Stomach (tissue), 8 donors: ENCODE measurements at regions not wholly inside any gene's neighbourhood (a gene's known extent, or its start where the extent isn't known, plus 50 kb on each side); places are given as distances from the start of the nearest gene placed in this dataset.

Experiments used
- DNase-seq, 2 donors: peaks; one replicate each; pipeline versions ENCODE4 v3.0.0 to v3.0.0-alpha.2; 2013 to 2019
- H3K27ac ChIP-seq, 5 donors: fragments of 200-600 bp in 4 of 5; sonication (generic) in 4 of 5; one replicate each; pipeline ENCODE4 v1.5.1; 2013 to 2019; ENCODE audit warnings: mild to moderate bottlenecking in 1 of 5, moderate library complexity in 1 of 5
- H3K27me3 ChIP-seq, 3 donors: fragments of 200-600 bp; sonication (generic); one replicate each; pipeline ENCODE4 v1.5.1; 2017 to 2019; ENCODE audit warnings: mixed run types in 1 of 3
- H3K36me3 ChIP-seq, 4 donors: fragments of 200-600 bp; sonication (generic); 1 replicate in 3 of 4; 2 replicates in 1 of 4; pipeline ENCODE4 v1.5.1; 2016 to 2019
- H3K4me1 ChIP-seq, 4 donors: fragments of 200-600 bp; sonication (generic); one replicate each; pipeline ENCODE4 v1.5.1; 2016 to 2019
- H3K4me3 ChIP-seq, 4 donors: fragments of 200-600 bp; sonication (generic) in 3 of 4; one replicate each; pipeline ENCODE4 v1.5.1; 2016 to 2019; ENCODE audit warnings: mild to moderate bottlenecking in 1 of 4
- H3K9me3 ChIP-seq, 4 donors: fragments of 200-600 bp; sonication (generic); one replicate each; pipeline ENCODE4 v1.5.1; 2016 to 2019
- CTCF ChIP-seq, 7 experiments: fragments of 450-650 bp in 4 of 7; fragments of 200-600 bp in 3 of 7; sonication (generic) in 3 of 7; IDR thresholded peaks; one replicate each; pipeline ENCODE4 v1.5.1; 2016 to 2019; ENCODE audit warnings: antibody characterized with exemption in 7 of 7, control low read depth in 2 of 7, mild to moderate bottlenecking in 1 of 7
- EP300 ChIP-seq: sonication (generic); formaldehyde crosslinking; IDR thresholded peaks from one replicate; pipeline ENCODE4 v1.6.1; 2017; ENCODE audit warnings: antibody characterized with exemption
- POLR2A ChIP-seq, 4 donors: fragments of 450-650 bp; IDR thresholded peaks; one replicate each; pipeline ENCODE4 v1.6.1; 2016; ENCODE audit warnings: antibody characterized with exemption in 4 of 4, control low read depth in 2 of 4, mild to moderate bottlenecking in 1 of 4, moderate library complexity in 1 of 4
- POLR2AphosphoS5 ChIP-seq, 3 donors: sonication (generic); formaldehyde crosslinking; IDR thresholded peaks; one replicate each; pipeline ENCODE4 v1.6.1; 2016; ENCODE audit warnings: antibody characterized with exemption in 3 of 3
- WGBS, 5 donors: extraction: QIAGEN DNeasy Blood & Tissue Kit in 3 of 5; methylation state at CpG; one replicate each; pipeline versions ENCODE4 v1.1.5 to v1.1.7; 2013 to 2018; 5-methylcytosine and 5-hydroxymethylcytosine counted together
- intact Hi-C: fragments of 100-400 bp; cut with DNase I; formaldehyde crosslinking; loops from one replicate; pipeline ENCODE4 v1.15.1; 2023; ENCODE audit warnings: low total_unique reads
- donor health status: healthy with polysubstance abuse.
- donor health status: Bipolar disorder and iron deficiency.
- donor health status: healthy.

- Histone ChIP-seq H3K4me1 (no peaks in the 10 kb centered on the region), H3K9me3 (no peaks in the 10 kb centered on the region), H3K4me3 (no peak overlapping the region), H3K27me3 (no peaks in the 10 kb centered on the region), H3K36me3 (no peaks in the 10 kb centered on the region), H3K27ac (no peak overlapping the region)
- peak in 1 of 2 donors; percentile 12 for DNase-seq
- intact Hi-C loops, result no loop called here
- TF ChIP-seq POLR2AphosphoS5 (IDR thresholded peaks at IDR 0.05) (no peak), CTCF (IDR thresholded peaks at IDR 0.05) (no peak), POLR2A (IDR thresholded peaks at IDR 0.05) (no peak), EP300 (no peak)
Measured at GRCh38 chr2:146366276-146366675, 1478.6 kb upstream of the ACVR2A start.

GRCh38 chr2:146365041-146365440 is 1479.8 kb upstream of the ACVR2A start:
- H3K27ac ChIP-seq, result no peak overlapping the region
- no peak overlapping the region for H3K4me3 ChIP-seq
- no peaks in the 10 kb centered on the region for H3K27me3 ChIP-seq
- no peaks in the 10 kb centered on the region for H3K9me3 ChIP-seq
- H3K4me1 ChIP-seq, result no peaks in the 10 kb centered on the region
- no peaks in the 10 kb centered on the region for H3K36me3 ChIP-seq
- 73 to 100% (median 94%) methylated on average over 1 of the region's 1 CpG for WGBS, 5 donors
- intact Hi-C loops, result no loop called here
- no peak for DNase-seq
- TF ChIP-seq POLR2AphosphoS5 (IDR thresholded peaks at IDR 0.05) (no peak), POLR2A (IDR thresholded peaks at IDR 0.05) (no peak), EP300 (no peak), CTCF (IDR thresholded peaks at IDR 0.05) (no peak)

- H3K27ac ChIP-seq, result no peak overlapping the region
- no peaks in the 10 kb centered on the region for H3K36me3 ChIP-seq
- H3K4me3 ChIP-seq, result no peak overlapping the region
- intact Hi-C loops, result no loop called here
- DNase-seq, result no peak
- no peaks in the 10 kb centered on the region for H3K9me3 ChIP-seq
- H3K27me3 ChIP-seq, result no peaks in the 10 kb centered on the region
- H3K4me1 ChIP-seq, result no peaks in the 10 kb centered on the region
- WGBS, 5 donors, result 72 to 81% (median 79%) methylated on average over 1 of the region's 1 CpG
- TF ChIP-seq POLR2A (IDR thresholded peaks at IDR 0.05), result no peak
- TF ChIP-seq EP300, result no peak
- no peak for TF ChIP-seq CTCF (IDR thresholded peaks at IDR 0.05)
- no peak for TF ChIP-seq POLR2AphosphoS5 (IDR thresholded peaks at IDR 0.05)
Measured at GRCh38 chr2:146363731-146364130, 1481.1 kb upstream of the ACVR2A start.

DNA sequence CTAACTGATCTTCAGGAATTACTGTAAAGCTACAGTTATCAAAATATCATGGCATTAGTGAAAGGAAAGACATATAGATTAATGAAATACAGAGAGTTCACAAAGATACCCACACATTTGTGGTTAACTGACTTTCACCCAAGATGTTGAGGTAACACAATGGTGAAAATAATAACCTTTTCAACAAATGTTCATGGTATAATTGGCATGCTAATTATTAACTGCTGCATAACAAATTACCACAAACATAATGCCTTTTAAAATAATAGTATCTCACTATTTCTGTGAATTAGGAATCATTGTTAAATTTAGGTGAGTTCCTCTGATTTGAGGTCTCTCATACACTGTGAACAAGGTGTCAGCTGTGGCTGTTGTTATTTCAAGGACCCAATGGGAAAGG is 1493.1 kb upstream of the ACVR2A start:
- H3K36me3 ChIP-seq, result no peaks in the 10 kb centered on the region
- no peaks in the 10 kb centered on the region for H3K9me3 ChIP-seq
- H3K27me3 ChIP-seq, result no peaks in the 10 kb centered on the region
- no peaks in the 10 kb centered on the region for H3K4me1 ChIP-seq
- no peak for DNase-seq
- TF ChIP-seq EP300 (no peak), POLR2A (IDR thresholded peaks at IDR 0.05) (no peak), POLR2AphosphoS5 (IDR thresholded peaks at IDR 0.05) (no peak), CTCF (IDR thresholded peaks at IDR 0.05) (no peak)
- H3K27ac ChIP-seq, result no peak overlapping the region
- H3K4me3 ChIP-seq, result no peak overlapping the region
- intact Hi-C loops, result no loop called here

DNA sequence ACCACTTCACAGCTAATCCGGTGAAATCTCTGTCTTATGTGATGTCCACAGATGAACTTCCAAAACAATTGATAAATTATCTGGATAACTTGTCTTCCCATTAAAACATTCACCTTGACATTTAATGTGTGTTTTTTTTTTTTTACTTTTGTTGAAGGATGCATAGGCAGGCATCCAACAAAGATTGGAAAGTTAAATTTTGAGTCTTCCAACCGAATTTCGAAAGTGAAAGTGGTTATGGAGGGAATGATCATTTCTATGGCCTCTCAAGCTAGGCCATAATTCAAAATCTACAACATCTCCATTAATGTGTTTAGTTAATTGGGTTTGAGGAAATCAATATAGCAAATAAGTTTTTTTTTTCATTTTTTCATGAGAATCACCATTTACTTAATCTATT is 1495.5 kb upstream of the ACVR2A start:
- no peak for DNase-seq
- Histone ChIP-seq H3K27ac (no peak overlapping the region), H3K4me1 (no peaks in the 10 kb centered on the region), H3K4me3 (no peak overlapping the region), H3K27me3 (no peaks in the 10 kb centered on the region), H3K9me3 (no peaks in the 10 kb centered on the region), H3K36me3 (no peaks in the 10 kb centered on the region)
- no peak for TF ChIP-seq POLR2AphosphoS5 (IDR thresholded peaks at IDR 0.05)
- no peak for TF ChIP-seq EP300
- no peak for TF ChIP-seq CTCF (IDR thresholded peaks at IDR 0.05)
- no peak for TF ChIP-seq POLR2A (IDR thresholded peaks at IDR 0.05)
- WGBS, 5 donors, result 74 to 78% (median 75%) methylated on average over 3 of the region's 3 CpGs
- intact Hi-C loops, result no loop called here
